ENCODE measurements at regions not wholly inside any gene's neighbourhood (a gene's known extent, or its start where the extent isn't known, plus 50 kb on each side); places are given as distances from the start of the nearest gene placed in this dataset.

GRCh38 chr4:126986005-126986404, 646.8 kb upstream of the INTU start:
- TF ChIP-seq, protein P1, sequence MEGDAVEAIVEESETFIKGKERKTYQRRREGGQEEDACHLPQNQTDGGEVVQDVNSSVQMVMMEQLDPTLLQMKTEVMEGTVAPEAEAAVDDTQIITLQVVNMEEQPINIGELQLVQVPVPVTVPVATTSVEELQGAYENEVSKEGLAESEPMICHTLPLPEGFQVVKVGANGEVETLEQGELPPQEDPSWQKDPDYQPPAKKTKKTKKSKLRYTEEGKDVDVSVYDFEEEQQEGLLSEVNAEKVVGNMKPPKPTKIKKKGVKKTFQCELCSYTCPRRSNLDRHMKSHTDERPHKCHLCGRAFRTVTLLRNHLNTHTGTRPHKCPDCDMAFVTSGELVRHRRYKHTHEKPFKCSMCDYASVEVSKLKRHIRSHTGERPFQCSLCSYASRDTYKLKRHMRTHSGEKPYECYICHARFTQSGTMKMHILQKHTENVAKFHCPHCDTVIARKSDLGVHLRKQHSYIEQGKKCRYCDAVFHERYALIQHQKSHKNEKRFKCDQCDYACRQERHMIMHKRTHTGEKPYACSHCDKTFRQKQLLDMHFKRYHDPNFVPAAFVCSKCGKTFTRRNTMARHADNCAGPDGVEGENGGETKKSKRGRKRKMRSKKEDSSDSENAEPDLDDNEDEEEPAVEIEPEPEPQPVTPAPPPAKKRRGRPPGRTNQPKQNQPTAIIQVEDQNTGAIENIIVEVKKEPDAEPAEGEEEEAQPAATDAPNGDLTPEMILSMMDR (IDR thresholded peaks at IDR 0.05): no peak
- TF ChIP-seq POLR2A (IDR thresholded peaks at IDR 0.05): no peak

Measured in lower leg skin (tissue), 3 donors.